ENCODE measurements at regions not wholly inside any gene's neighbourhood (a gene's known extent, or its start where the extent isn't known, plus 50 kb on each side); places are given as distances from the start of the nearest gene placed in this dataset.

GRCh38 chr3:154792828-154793227 lies 287.3 kb upstream of the MME start:
- Mint-ChIP-seq H3K9me3 (ENCODE audit: low read depth) (no peaks in the 10 kb centered on the region), H3K4me3 (ENCODE audit: unreplicated experiment) (no peak overlapping the region), H3K4me1 (ENCODE audit: low read depth) (peaks cover 14% of the 10 kb centered on the region), H3K36me3 (ENCODE audit: low read depth) (no peaks in the 10 kb centered on the region), H3K27me3 (ENCODE audit: low read depth) (no peaks in the 10 kb centered on the region), H3K27ac (ENCODE audit: unreplicated experiment) (no peak overlapping the region)
- no peak for TF ChIP-seq CTCF (IDR thresholded peaks at IDR 0.05)
- DNase-seq (ENCODE audit: low spot score) = no peak

- no peaks in the 10 kb centered on the region for H3K27me3 Mint-ChIP-seq (ENCODE audit: low read depth)
- no peaks in the 10 kb centered on the region for H3K9me3 Mint-ChIP-seq (ENCODE audit: low read depth)
- no peak for TF ChIP-seq CTCF (IDR thresholded peaks at IDR 0.05)
These were observed 288.5 kb upstream of the MME start for GRCh38 chr3:154791611-154792010.

GRCh38 chr3:154786724-154787123 lies 293.4 kb upstream of the MME start:
- no peak for DNase-seq (ENCODE audit: low spot score)
- Mint-ChIP-seq H3K27ac (ENCODE audit: unreplicated experiment) (no peak overlapping the region), H3K27me3 (ENCODE audit: low read depth) (no peaks in the 10 kb centered on the region), H3K36me3 (ENCODE audit: low read depth) (no peaks in the 10 kb centered on the region), H3K4me3 (ENCODE audit: unreplicated experiment) (no peak overlapping the region), H3K4me1 (ENCODE audit: low read depth) (no peaks in the 10 kb centered on the region), H3K9me3 (ENCODE audit: low read depth) (no peaks in the 10 kb centered on the region)
- TF ChIP-seq CTCF (IDR thresholded peaks at IDR 0.05) = no peak

More at GRCh38 chr3:154791611-154792010, 288.5 kb upstream of the MME start:
- Mint-ChIP-seq H3K27ac (ENCODE audit: unreplicated experiment) (no peak overlapping the region), H3K4me3 (ENCODE audit: unreplicated experiment) (no peak overlapping the region), H3K4me1 (ENCODE audit: low read depth) (peaks cover 14% of the 10 kb centered on the region), H3K36me3 (ENCODE audit: low read depth) (no peaks in the 10 kb centered on the region)
- DNase-seq (ENCODE audit: low spot score) = no peak

DNA sequence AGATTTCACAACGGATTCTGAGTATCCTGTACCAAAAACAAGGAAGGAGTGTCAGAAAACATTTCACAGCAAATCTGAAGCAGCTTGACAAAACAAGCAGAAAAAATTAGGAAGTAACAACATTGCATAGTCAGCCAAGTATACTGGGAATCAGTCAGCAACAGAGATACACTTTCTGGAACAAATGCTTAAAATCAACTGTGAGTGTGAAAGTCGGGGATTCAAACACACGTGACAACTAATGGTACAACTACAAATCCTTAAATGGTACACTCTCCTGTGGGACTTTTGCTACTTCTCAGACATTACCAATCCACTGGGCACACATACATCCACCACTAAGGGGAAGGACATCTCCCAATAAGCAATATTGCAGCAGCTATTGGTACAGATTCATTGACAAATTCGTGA lies 296.6 kb upstream of the MME start:
- Mint-ChIP-seq H3K4me1 (ENCODE audit: low read depth) (peaks cover 6% of the 10 kb centered on the region), H3K9me3 (ENCODE audit: low read depth) (no peaks in the 10 kb centered on the region), H3K4me3 (ENCODE audit: unreplicated experiment) (no peak overlapping the region), H3K27me3 (ENCODE audit: low read depth) (peaks cover 3% of the 10 kb centered on the region), H3K27ac (ENCODE audit: unreplicated experiment) (no peak overlapping the region), H3K36me3 (ENCODE audit: low read depth) (no peaks in the 10 kb centered on the region)
- no peak for DNase-seq (ENCODE audit: low spot score)
- no peak for TF ChIP-seq CTCF (IDR thresholded peaks at IDR 0.05)

DNA sequence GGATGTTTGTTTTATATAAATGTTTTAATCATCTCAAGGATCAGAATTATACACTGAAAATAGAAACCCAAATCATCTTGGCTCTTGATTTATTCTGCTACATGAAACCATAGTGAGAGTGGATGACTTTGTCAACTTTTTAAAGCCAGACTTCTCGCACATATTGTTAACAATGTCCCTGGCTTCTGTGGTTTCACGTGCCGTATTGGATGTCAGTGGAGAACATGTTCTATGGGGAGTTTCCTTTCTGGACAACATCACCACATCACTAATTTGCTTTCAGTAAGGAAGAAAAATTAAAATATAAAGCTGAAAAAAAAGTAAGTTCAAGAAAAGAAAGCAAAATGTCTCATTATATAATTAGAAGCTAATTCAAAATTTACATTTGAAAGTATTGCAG lies 297.1 kb upstream of the MME start:
- Mint-ChIP-seq H3K4me1 (ENCODE audit: low read depth) (peaks cover 6% of the 10 kb centered on the region), H3K27me3 (ENCODE audit: low read depth) (peaks cover 5% of the 10 kb centered on the region), H3K4me3 (ENCODE audit: unreplicated experiment) (no peak overlapping the region), H3K36me3 (ENCODE audit: low read depth) (no peaks in the 10 kb centered on the region), H3K9me3 (ENCODE audit: low read depth) (no peaks in the 10 kb centered on the region), H3K27ac (ENCODE audit: unreplicated experiment) (no peak overlapping the region)
- no peak for DNase-seq (ENCODE audit: low spot score)
- TF ChIP-seq CTCF (IDR thresholded peaks at IDR 0.05) = no peak
